T-cell (primary cell): ENCODE measurements at regions not wholly inside any gene's neighbourhood (a gene's known extent, or its start where the extent isn't known, plus 50 kb on each side); places are given as distances from the start of the nearest gene placed in this dataset.

Experiments
- ATAC-seq, 4 experiments: fragments of 200-7000 bp in 3 of 4; fragments of 150-1000 bp in 1 of 4; cut with Tn5 transposase; replicated peaks in 1 of 4; 1 replicate in 3 of 4; 2 replicates in 1 of 4; pipeline ENCODE4 v1.10.0; 2021; ENCODE audit warnings: moderate library complexity in 3 of 4, mild to moderate bottlenecking in 2 of 4, moderate number of reproducible peaks in 1 of 4
- CTCF ChIA-PET, 2 donors: fragments of 300-600 bp; sonication (Branson Sonifier 250); formaldehyde crosslinking; loops; one replicate each; lab custom pipeline; 2022; ENCODE audit warnings: antibody characterized with exemption in 2 of 2; lab: Charles Lee
- POLR2A ChIA-PET, 2 donors: fragments of 300-600 bp; sonication (Branson Sonifier 250); formaldehyde crosslinking; loops; one replicate each; lab custom pipeline; 2022; ENCODE audit warnings: antibody characterized with exemption in 2 of 2; lab: Charles Lee
- DNase-seq, 35 experiments: peaks; one replicate each; pipeline versions ENCODE4 v3.0.0 to v3.0.0-alpha.2; 2013 to 2023
- H3K27ac ChIP-seq: one replicate; pipeline ENCODE4 v1.5.1; 2013; ENCODE audit warnings: low read length
- H3K27me3 ChIP-seq, 2 experiments: replicated peaks in 1 of 2; 1 replicate in 1 of 2; 2 replicates in 1 of 2; pipeline versions ENCODE4 v1.6.1 to v1.7.0; 2013; ENCODE audit warnings: low read length in 1 of 2, mixed read lengths in 1 of 2; ENCODE audit not compliant: control insufficient read depth in 2 of 2, insufficient read depth in 2 of 2; ENCODE audit errors: extremely low read depth in 1 of 2
- H3K36me3 ChIP-seq, 2 donors: 1 replicate in 1 of 2; 2 replicates in 1 of 2; pipeline versions ENCODE4 v1.6.1 to v1.7.0; 2013; ENCODE audit warnings: low read length in 1 of 2; ENCODE audit not compliant: control insufficient read depth in 2 of 2, insufficient read depth in 1 of 2; ENCODE audit errors: extremely low read depth in 1 of 2
- H3K4me1 ChIP-seq, 2 experiments: 1 replicate in 1 of 2; 2 replicates in 1 of 2; pipeline versions ENCODE4 v1.6.1 to v1.7.0; 2013; ENCODE audit warnings: low read length in 2 of 2, mixed read lengths in 1 of 2; ENCODE audit not compliant: insufficient read depth in 2 of 2, control insufficient read depth in 1 of 2; ENCODE audit errors: extremely low read depth in 1 of 2
- H3K4me3 ChIP-seq, 2 donors: 1 replicate in 1 of 2; 2 replicates in 1 of 2; pipeline versions ENCODE4 v1.5.1 to v1.7.0; 2013; ENCODE audit warnings: mild to moderate bottlenecking in 2 of 2, low read length in 1 of 2, moderate library complexity in 1 of 2; ENCODE audit not compliant: control insufficient read depth in 1 of 2; ENCODE audit errors: extremely low read depth in 1 of 2
- H3K9me3 ChIP-seq: 2 replicates; pipeline ENCODE4 v1.7.0; 2013
- H3K27ac Mint-ChIP-seq, 2 donors: one replicate each; pipeline ENCODE4 v1.8.0; 2020 to 2021; ENCODE audit warnings: mild to moderate bottlenecking in 2 of 2, mixed read lengths in 2 of 2
- H3K27me3 Mint-ChIP-seq, 2 donors: one replicate each; pipeline ENCODE4 v1.8.0; 2021 to 2022; ENCODE audit warnings: mixed read lengths in 2 of 2
- H3K36me3 Mint-ChIP-seq: one replicate; pipeline ENCODE4 v1.8.0; 2021; ENCODE audit warnings: mixed read lengths
- H3K4me1 Mint-ChIP-seq, 3 donors: one replicate each; pipeline ENCODE4 v1.8.0; 2020 to 2022; ENCODE audit warnings: mixed read lengths in 3 of 3, mild to moderate bottlenecking in 1 of 3
- H3K4me3 Mint-ChIP-seq, 3 donors: one replicate each; pipeline ENCODE4 v1.8.0; 2020 to 2022; ENCODE audit warnings: mild to moderate bottlenecking in 3 of 3, mixed read lengths in 3 of 3, moderate library complexity in 3 of 3
- H3K9me3 Mint-ChIP-seq, 3 donors: one replicate each; pipeline ENCODE4 v1.8.0; 2020 to 2022; ENCODE audit warnings: mixed read lengths in 3 of 3
- WGBS: methylation state at CpG from one replicate; pipeline ENCODE4 v1.1.5; 2013; ENCODE audit warnings: missing lambda C conversion rate; ENCODE audit not compliant: insufficient coverage; 5-methylcytosine and 5-hydroxymethylcytosine counted together

GRCh38 chr16:55144651-55145050, 179.4 kb upstream of the IRX6 start:
- Mint-ChIP-seq H3K9me3 (no peaks in the 10 kb centered on the region), H3K27ac (no peak overlapping the region), H3K4me1 (no peaks in the 10 kb centered on the region), H3K36me3 (no peaks in the 10 kb centered on the region), H3K4me3 (no peak overlapping the region), H3K27me3 (peaks cover 0 to 5% of the 10 kb centered on the region in 2 donors)
- DNase-seq (no peak), ATAC-seq (no peak)
- ChIA-PET POLR2A (no interaction called here), CTCF (no interaction called here)
- no peaks in the 10 kb centered on the region for H3K4me1 ChIP-seq
- no peak overlapping the region for H3K27ac ChIP-seq
- H3K9me3 ChIP-seq: no peaks in the 10 kb centered on the region
- no peaks in the 10 kb centered on the region for H3K36me3 ChIP-seq
- no CpG with 5 or more reads among the region's 3 CpGs for WGBS
- no peaks in the 10 kb centered on the region for H3K27me3 ChIP-seq
- no peak overlapping the region for H3K4me3 ChIP-seq

- no peak overlapping the region for H3K27ac Mint-ChIP-seq
These were observed 178.0 kb upstream of the IRX6 start for GRCh38 chr16:55145771-55146603.

GRCh38 chr16:55146966-55147365, 177.0 kb upstream of the IRX6 start:
- CTCF ChIA-PET: no interaction called here
- Mint-ChIP-seq H3K9me3 (no peaks in the 10 kb centered on the region), H3K27ac (no peak overlapping the region), H3K4me3 (no peak overlapping the region), H3K4me1 (no peaks in the 10 kb centered on the region), H3K36me3 (no peaks in the 10 kb centered on the region), H3K27me3 (peaks cover 0 to 9% of the 10 kb centered on the region in 2 donors)
- ATAC-seq (no peak), DNase-seq (no peak)
- H3K36me3 ChIP-seq: no peaks in the 10 kb centered on the region
- H3K27me3 ChIP-seq: peaks cover 0 to 4% of the 10 kb centered on the region in 2 experiments
- H3K27ac ChIP-seq: no peak overlapping the region
- no peaks in the 10 kb centered on the region for H3K9me3 ChIP-seq
- POLR2A ChIA-PET: no interaction called here
- no CpG with 5 or more reads among the region's 7 CpGs for WGBS
- H3K4me1 ChIP-seq: no peaks in the 10 kb centered on the region
- H3K4me3 ChIP-seq: no peak overlapping the region

More at GRCh38 chr16:55145771-55146603, 178.0 kb upstream of the IRX6 start:
- no peak overlapping the region for H3K4me3 Mint-ChIP-seq
- no peaks in the 10 kb centered on the region for H3K9me3 ChIP-seq
- no peak overlapping the region for H3K27ac ChIP-seq
- no peaks in the 10 kb centered on the region for H3K36me3 Mint-ChIP-seq
- no peak for DNase-seq
- H3K36me3 ChIP-seq: no peaks in the 10 kb centered on the region
- H3K27me3 ChIP-seq: no peaks in the 10 kb centered on the region
- no CpG with 5 or more reads among the region's 2 CpGs for WGBS
- no peak for ATAC-seq
- no peaks in the 10 kb centered on the region for H3K4me1 ChIP-seq
- POLR2A ChIA-PET: no interaction called here
- no peak overlapping the region for H3K4me3 ChIP-seq
- H3K9me3 Mint-ChIP-seq: no peaks in the 10 kb centered on the region
- CTCF ChIA-PET: interaction anchor here in 1 of 2 donors (0.6 kb wide), 1 partner anchor 829 kb away, joined by 3 read pairs; no protein-coding TSS in a partner anchor
- no peaks in the 10 kb centered on the region for H3K4me1 Mint-ChIP-seq
- peaks cover 0 to 8% of the 10 kb centered on the region in 2 donors for H3K27me3 Mint-ChIP-seq

GRCh38 chr16:55147396-55147795, 176.6 kb upstream of the IRX6 start:
- no peak overlapping the region for H3K4me3 ChIP-seq
- POLR2A ChIA-PET: no interaction called here
- WGBS: no CpG with 5 or more reads among the region's 4 CpGs

GRCh38 chr16:55149622-55150021, 174.4 kb upstream of the IRX6 start:
- no peaks in the 10 kb centered on the region for H3K36me3 Mint-ChIP-seq
- WGBS: no CpG with 5 or more reads among the region's 4 CpGs

More at GRCh38 chr16:55147396-55147795, 176.6 kb upstream of the IRX6 start:
- Histone ChIP-seq H3K9me3 (no peaks in the 10 kb centered on the region), H3K27me3 (peaks cover 0 to 4% of the 10 kb centered on the region in 2 experiments), H3K27ac (no peak overlapping the region), H3K36me3 (no peaks in the 10 kb centered on the region), H3K4me1 (no peaks in the 10 kb centered on the region)
- Mint-ChIP-seq H3K9me3 (no peaks in the 10 kb centered on the region), H3K4me1 (no peaks in the 10 kb centered on the region), H3K27ac (no peak overlapping the region), H3K4me3 (no peak overlapping the region), H3K36me3 (no peaks in the 10 kb centered on the region), H3K27me3 (peaks cover 0 to 9% of the 10 kb centered on the region in 2 donors)
- CTCF ChIA-PET: no interaction called here
- ATAC-seq: no peak
- no peak for DNase-seq

GRCh38 chr16:55151561-55152305, 172.3 kb upstream of the IRX6 start:
- DNase-seq (no peak), ATAC-seq (no peak)
- Mint-ChIP-seq H3K36me3 (no peaks in the 10 kb centered on the region), H3K4me1 (no peaks in the 10 kb centered on the region), H3K4me3 (no peak overlapping the region), H3K27me3 (peaks cover 0 to 19% of the 10 kb centered on the region in 2 donors), H3K9me3 (peaks cover 0 to 5% (median 0%) of the 10 kb centered on the region in 3 donors), H3K27ac (no peak overlapping the region)
- Histone ChIP-seq H3K27ac (no peak overlapping the region), H3K4me1 (no peaks in the 10 kb centered on the region), H3K4me3 (no peak overlapping the region), H3K36me3 (no peaks in the 10 kb centered on the region), H3K27me3 (peaks cover 0 to 9% of the 10 kb centered on the region in 2 experiments), H3K9me3 (no peaks in the 10 kb centered on the region)
- ChIA-PET POLR2A (no interaction called here), CTCF (no interaction called here)
- WGBS: 91% methylated on average over 4 of the region's 9 CpGs

More at GRCh38 chr16:55149622-55150021, 174.4 kb upstream of the IRX6 start:
- DNase-seq (no peak), ATAC-seq (no peak)
- ChIA-PET POLR2A (no interaction called here), CTCF (no interaction called here)
- no peak overlapping the region for H3K4me3 ChIP-seq
- no peaks in the 10 kb centered on the region for H3K4me1 Mint-ChIP-seq
- H3K4me3 Mint-ChIP-seq: no peak overlapping the region
- no peaks in the 10 kb centered on the region for H3K4me1 ChIP-seq
- no peaks in the 10 kb centered on the region for H3K9me3 ChIP-seq
- H3K27me3 ChIP-seq: peaks cover 0 to 4% of the 10 kb centered on the region in 2 experiments
- peaks cover 0 to 5% (median 0%) of the 10 kb centered on the region in 3 donors for H3K9me3 Mint-ChIP-seq
- H3K27ac Mint-ChIP-seq: no peak overlapping the region
- H3K36me3 ChIP-seq: no peaks in the 10 kb centered on the region
- peaks cover 0 to 24% of the 10 kb centered on the region in 2 donors for H3K27me3 Mint-ChIP-seq
- H3K27ac ChIP-seq: no peak overlapping the region
